ENCODE measurements at regions not wholly inside any gene's neighbourhood (a gene's known extent, or its start where the extent isn't known, plus 50 kb on each side); places are given as distances from the start of the nearest gene placed in this dataset.

GRCh38 chr14:71497645-71498086 is 434.6 kb upstream of the RGS6 start:
- H3K9me3 ChIP-seq (ENCODE audit: low read length) = no peaks in the 10 kb centered on the region
- TF ChIP-seq CTCF (conservative IDR thresholded peaks at IDR 0.05; ENCODE audit: low read length) = no peak
- TF ChIP-seq EZH2phosphoT487 (IDR thresholded peaks at IDR 0.05; ENCODE audit: borderline replicate concordance, low read depth, low read length) = no peak
- H3K4me1 ChIP-seq (ENCODE audit: insufficient read depth, low read length, poor library complexity, severe bottlenecking) = peaks cover 22% of the 10 kb centered on the region
- CTCF ChIA-PET (ENCODE audit: unreplicated experiment) = interaction anchor here (1.5 kb wide), 1 partner anchor 44 kb away, joined by 3 read pairs; no protein-coding TSS in a partner anchor
- H2AFZ ChIP-seq (ENCODE audit: low read length) = no peak overlapping the region
- POLR2A ChIA-PET = interaction anchor here (0.9 to 2.0 kb wide), 6 partner anchors 13 to 717 kb away, joined by 3 to 4 read pairs (median 4); no protein-coding TSS in a partner anchor
- H3K9me2 ChIP-seq (ENCODE audit: insufficient read depth, low read length) = no peaks in the 10 kb centered on the region
- no TSS peak for BruUV-seq (replicated peaks)
- H3K27ac ChIP-seq (ENCODE audit: low read depth, low read length, poor library complexity, severe bottlenecking) = no peak overlapping the region
- H3K4me2 ChIP-seq (ENCODE audit: low read length) = no peak overlapping the region
- H4K20me1 ChIP-seq (ENCODE audit: insufficient read depth, low read length) = no peaks in the 10 kb centered on the region
- H3K79me2 ChIP-seq (ENCODE audit: insufficient read depth, low read depth, low read length) = peaks cover 35% of the 10 kb centered on the region; the same call in 1 of the 2 replicates
- intact Hi-C loops (cut with micrococcal nuclease; ENCODE audit: unreplicated experiment) = no loop called here
- H3K36me3 ChIP-seq (ENCODE audit: insufficient read depth, low read length) = no peaks in the 10 kb centered on the region
- H3K4me3 ChIP-seq (ENCODE audit: low read depth, low read length, poor library complexity, severe bottlenecking) = no peak overlapping the region
- DNase-seq (ENCODE audit: low spot score) = peak; percentile 6

GRCh38 chr14:71498212-71498611 is 434.0 kb upstream of the RGS6 start:
- BruUV-seq (replicated peaks) = no TSS peak
- no peak for DNase-seq (ENCODE audit: low spot score)
- no peaks in the 10 kb centered on the region for H3K36me3 ChIP-seq (ENCODE audit: insufficient read depth, low read length)
- ChIA-PET POLR2A (interaction anchor here (0.9 to 2.0 kb wide), 6 partner anchors 12 to 718 kb away, joined by 3 to 4 read pairs (median 4); no protein-coding TSS in a partner anchor), CTCF (ENCODE audit: unreplicated experiment) (interaction anchor here (1.5 kb wide), 1 partner anchor 43 kb away, joined by 3 read pairs; no protein-coding TSS in a partner anchor)
- H3K9me2 ChIP-seq (ENCODE audit: insufficient read depth, low read length) = no peaks in the 10 kb centered on the region
- H3K4me3 ChIP-seq (ENCODE audit: low read depth, low read length, poor library complexity, severe bottlenecking) = no peak overlapping the region
- peaks cover 38% of the 10 kb centered on the region; the same call in 1 of the 2 replicates for H3K79me2 ChIP-seq (ENCODE audit: insufficient read depth, low read depth, low read length)
- no peaks in the 10 kb centered on the region for H3K9me3 ChIP-seq (ENCODE audit: low read length)
- H2AFZ ChIP-seq (ENCODE audit: low read length) = no peak overlapping the region
- no peak overlapping the region for H3K27ac ChIP-seq (ENCODE audit: low read depth, low read length, poor library complexity, severe bottlenecking)
- peaks cover 22% of the 10 kb centered on the region for H3K4me1 ChIP-seq (ENCODE audit: insufficient read depth, low read length, poor library complexity, severe bottlenecking)
- TF ChIP-seq EZH2phosphoT487 (IDR thresholded peaks at IDR 0.05; ENCODE audit: borderline replicate concordance, low read depth, low read length) (no peak), CTCF (conservative IDR thresholded peaks at IDR 0.05; ENCODE audit: low read length) (no peak)
- intact Hi-C loops (cut with micrococcal nuclease; ENCODE audit: unreplicated experiment) = no loop called here
- H4K20me1 ChIP-seq (ENCODE audit: insufficient read depth, low read length) = no peaks in the 10 kb centered on the region
- H3K4me2 ChIP-seq (ENCODE audit: low read length) = no peak overlapping the region

GRCh38 chr14:71499018-71499417 is 433.2 kb upstream of the RGS6 start:
- BruUV-seq (replicated peaks) = no TSS peak
- Histone ChIP-seq H3K9me2 (ENCODE audit: insufficient read depth, low read length) (no peaks in the 10 kb centered on the region), H3K4me3 (ENCODE audit: low read depth, low read length, poor library complexity, severe bottlenecking) (no peak overlapping the region), H2AFZ (ENCODE audit: low read length) (no peak overlapping the region), H3K4me2 (ENCODE audit: low read length) (no peak overlapping the region), H4K20me1 (ENCODE audit: insufficient read depth, low read length) (no peaks in the 10 kb centered on the region), H3K9me3 (ENCODE audit: low read length) (no peaks in the 10 kb centered on the region), H3K36me3 (ENCODE audit: insufficient read depth, low read length) (no peaks in the 10 kb centered on the region), H3K27ac (ENCODE audit: low read depth, low read length, poor library complexity, severe bottlenecking) (no peak overlapping the region), H3K79me2 (ENCODE audit: insufficient read depth, low read depth, low read length) (peaks cover 38% of the 10 kb centered on the region; the same call in 1 of the 2 replicates), H3K4me1 (ENCODE audit: insufficient read depth, low read length, poor library complexity, severe bottlenecking) (peaks cover 22% of the 10 kb centered on the region)
- no peak for TF ChIP-seq CTCF (conservative IDR thresholded peaks at IDR 0.05; ENCODE audit: low read length)
- TF ChIP-seq EZH2phosphoT487 (IDR thresholded peaks at IDR 0.05; ENCODE audit: borderline replicate concordance, low read depth, low read length) = no peak
- no peak for DNase-seq (ENCODE audit: low spot score)
- intact Hi-C loops (cut with micrococcal nuclease; ENCODE audit: unreplicated experiment) = no loop called here
- ChIA-PET POLR2A (interaction anchor here (1.3 to 2.0 kb wide), 4 partner anchors 12 to 56 kb away, joined by 3 to 4 read pairs (median 4); no protein-coding TSS in a partner anchor), CTCF (ENCODE audit: unreplicated experiment) (no interaction called here)
